Kidney epithelial cell (primary cell): ENCODE measurements at regions not wholly inside any gene's neighbourhood (a gene's known extent, or its start where the extent isn't known, plus 50 kb on each side); places are given as distances from the start of the nearest gene placed in this dataset.

Experiments
- DNase-seq: peaks from one replicate; pipeline ENCODE4 v3.0.0-alpha.2; 2010; ENCODE audit warnings: low read depth
- H3K27me3 ChIP-seq: 2 replicates; pipeline ENCODE4 v1.6.0; 2011; ENCODE audit warnings: low read length; ENCODE audit not compliant: control insufficient read depth, insufficient read depth
- H3K36me3 ChIP-seq: 2 replicates; pipeline ENCODE4 v1.5.1; 2011; ENCODE audit warnings: low read length; ENCODE audit not compliant: control insufficient read depth, insufficient read depth
- H3K4me3 ChIP-seq: 2 replicates; pipeline ENCODE4 v1.5.1; 2011; ENCODE audit warnings: low read depth, mild to moderate bottlenecking, control low read depth, low read length
- TF ChIP-seq, protein P1 (sequence below): IDR thresholded peaks from 2 replicates; pipeline ENCODE4 v1.5.1; 2011; ENCODE audit warnings: mild to moderate bottlenecking, moderate library complexity, low read length, control low read depth, inconsistent platforms; ENCODE audit not compliant: insufficient read depth, poor library complexity, severe bottlenecking

GRCh38 chr2:860259-860855, 90.3 kb upstream of the SNTG2 start:
- TF ChIP-seq, protein P1, sequence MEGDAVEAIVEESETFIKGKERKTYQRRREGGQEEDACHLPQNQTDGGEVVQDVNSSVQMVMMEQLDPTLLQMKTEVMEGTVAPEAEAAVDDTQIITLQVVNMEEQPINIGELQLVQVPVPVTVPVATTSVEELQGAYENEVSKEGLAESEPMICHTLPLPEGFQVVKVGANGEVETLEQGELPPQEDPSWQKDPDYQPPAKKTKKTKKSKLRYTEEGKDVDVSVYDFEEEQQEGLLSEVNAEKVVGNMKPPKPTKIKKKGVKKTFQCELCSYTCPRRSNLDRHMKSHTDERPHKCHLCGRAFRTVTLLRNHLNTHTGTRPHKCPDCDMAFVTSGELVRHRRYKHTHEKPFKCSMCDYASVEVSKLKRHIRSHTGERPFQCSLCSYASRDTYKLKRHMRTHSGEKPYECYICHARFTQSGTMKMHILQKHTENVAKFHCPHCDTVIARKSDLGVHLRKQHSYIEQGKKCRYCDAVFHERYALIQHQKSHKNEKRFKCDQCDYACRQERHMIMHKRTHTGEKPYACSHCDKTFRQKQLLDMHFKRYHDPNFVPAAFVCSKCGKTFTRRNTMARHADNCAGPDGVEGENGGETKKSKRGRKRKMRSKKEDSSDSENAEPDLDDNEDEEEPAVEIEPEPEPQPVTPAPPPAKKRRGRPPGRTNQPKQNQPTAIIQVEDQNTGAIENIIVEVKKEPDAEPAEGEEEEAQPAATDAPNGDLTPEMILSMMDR, result no peak
- Histone ChIP-seq H3K4me3 (no peak overlapping the region), H3K36me3 (no peaks in the 10 kb centered on the region), H3K27me3 (peaks cover 10% of the 10 kb centered on the region)
- no peak for DNase-seq

DNA sequence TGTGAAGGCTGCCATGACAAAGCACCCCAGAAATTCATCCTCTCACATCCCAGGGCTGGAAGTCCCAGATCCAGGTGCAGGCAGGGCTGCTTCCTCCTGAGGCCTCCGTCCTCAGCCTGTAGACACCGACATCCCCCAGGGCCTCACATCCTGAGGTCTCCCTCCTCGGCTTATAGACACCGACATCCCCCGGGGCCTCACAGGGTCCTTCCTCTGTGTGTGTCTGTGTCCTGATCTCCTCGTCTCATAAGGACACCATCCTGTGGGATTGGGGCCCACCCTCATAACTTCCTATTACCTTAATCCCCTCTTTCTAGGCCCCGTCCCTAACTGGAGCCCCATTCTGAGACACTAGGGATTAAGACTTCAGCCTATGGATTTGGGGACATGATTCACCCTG, 92.0 kb upstream of the SNTG2 start:
- peaks cover 10% of the 10 kb centered on the region for H3K27me3 ChIP-seq
- no peak overlapping the region for H3K4me3 ChIP-seq
- TF ChIP-seq, protein P1, result no peak
- DNase-seq, result no peak
- no peaks in the 10 kb centered on the region for H3K36me3 ChIP-seq

- Histone ChIP-seq H3K36me3 (no peaks in the 10 kb centered on the region), H3K4me3 (no peak overlapping the region), H3K27me3 (peaks cover 10% of the 10 kb centered on the region)
- TF ChIP-seq, protein P1, result no peak
- no peak for DNase-seq
Observed at GRCh38 chr2:857937-858336, 92.7 kb upstream of the SNTG2 start.

DNA sequence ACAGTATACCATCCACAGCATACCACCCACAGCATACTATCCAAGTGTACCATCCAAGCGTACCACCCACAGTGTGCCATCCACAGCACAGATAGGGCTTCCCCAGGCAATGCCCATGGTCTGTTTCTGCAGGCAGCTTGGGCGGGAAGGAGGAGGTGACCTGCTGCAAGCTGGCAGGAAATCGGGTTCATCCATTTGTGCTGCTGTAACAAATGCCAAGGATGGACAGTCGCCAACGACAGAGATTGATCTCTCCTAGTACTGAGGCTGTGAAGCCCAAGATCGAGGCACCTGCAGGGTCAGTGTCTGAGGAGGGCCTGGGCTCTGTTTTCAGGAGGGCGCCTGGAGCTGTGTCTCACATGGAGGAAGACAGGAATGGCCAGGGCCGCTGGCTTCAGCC, 93.6 kb upstream of the SNTG2 start:
- TF ChIP-seq, protein P1, result no peak
- H3K27me3 ChIP-seq, result peaks cover 6% of the 10 kb centered on the region
- no peak for DNase-seq
- no peaks in the 10 kb centered on the region for H3K36me3 ChIP-seq
- H3K4me3 ChIP-seq, result no peak overlapping the region

GRCh38 chr2:856456-856855, 94.2 kb upstream of the SNTG2 start:
- TF ChIP-seq, protein P1, result no peak
- Histone ChIP-seq H3K4me3 (no peak overlapping the region), H3K27me3 (no peaks in the 10 kb centered on the region), H3K36me3 (no peaks in the 10 kb centered on the region)
- no peak for DNase-seq

GRCh38 chr2:856041-856440, 94.6 kb upstream of the SNTG2 start:
- DNase-seq, result no peak
- H3K4me3 ChIP-seq, result no peak overlapping the region

More at GRCh38 chr2:856041-856440, 94.6 kb upstream of the SNTG2 start:
- H3K36me3 ChIP-seq, result no peaks in the 10 kb centered on the region
- TF ChIP-seq, protein P1, result no peak
- no peaks in the 10 kb centered on the region for H3K27me3 ChIP-seq
